Ishikawa (cell line): ENCODE measurements at regions not wholly inside any gene's neighbourhood (a gene's known extent, or its start where the extent isn't known, plus 50 kb on each side); places are given as distances from the start of the nearest gene placed in this dataset.

ENCODE experiments used
- CEBPB ChIP-seq: IDR thresholded peaks from 2 replicates; pipeline ENCODE4 v1.6.1; 2012
- CREB1 ChIP-seq: IDR thresholded peaks from 2 replicates; pipeline ENCODE4 v1.6.1; 2012; ENCODE audit warnings: low read depth
- EGR1 ChIP-seq: IDR thresholded peaks from 2 replicates; pipeline ENCODE4 v1.6.1; 2012
- EP300 ChIP-seq: IDR thresholded peaks from 2 replicates; pipeline ENCODE4 v1.6.1; 2012; ENCODE audit warnings: borderline replicate concordance
- FOXM1 ChIP-seq: IDR thresholded peaks from 2 replicates; pipeline ENCODE4 v1.6.1; 2012; ENCODE audit warnings: low read depth, borderline replicate concordance
- MAX ChIP-seq: IDR thresholded peaks from 2 replicates; pipeline ENCODE4 v1.6.1; 2012
- NFIC ChIP-seq: IDR thresholded peaks from 2 replicates; pipeline ENCODE4 v1.6.1; 2012
- RAD21 ChIP-seq: IDR thresholded peaks from 2 replicates; pipeline ENCODE4 v1.6.1; 2012; ENCODE audit warnings: low read depth
- TAF1 ChIP-seq: IDR thresholded peaks from 2 replicates; pipeline ENCODE4 v1.6.1; 2012; ENCODE audit warnings: low read depth, mild to moderate bottlenecking
- TCF12 ChIP-seq: IDR thresholded peaks from 2 replicates; pipeline ENCODE4 v1.6.1; 2012; ENCODE audit warnings: low read depth
- TEAD4 ChIP-seq: IDR thresholded peaks from 2 replicates; pipeline ENCODE4 v1.6.1; 2012
- YY1 ChIP-seq: IDR thresholded peaks from 2 replicates; pipeline ENCODE4 v1.6.1; 2012; ENCODE audit warnings: low read depth
- ZBTB7A ChIP-seq: IDR thresholded peaks from 2 replicates; pipeline ENCODE4 v1.6.1; 2012; ENCODE audit warnings: low read depth
- TF ChIP-seq, protein P1 (sequence below): IDR thresholded peaks from 2 replicates; pipeline ENCODE4 v1.6.1; 2012
- TF ChIP-seq, protein P2 (sequence below): IDR thresholded peaks from 2 replicates; pipeline ENCODE4 v1.6.1; 2012; ENCODE audit warnings: low read depth, mild to moderate bottlenecking

DNA sequence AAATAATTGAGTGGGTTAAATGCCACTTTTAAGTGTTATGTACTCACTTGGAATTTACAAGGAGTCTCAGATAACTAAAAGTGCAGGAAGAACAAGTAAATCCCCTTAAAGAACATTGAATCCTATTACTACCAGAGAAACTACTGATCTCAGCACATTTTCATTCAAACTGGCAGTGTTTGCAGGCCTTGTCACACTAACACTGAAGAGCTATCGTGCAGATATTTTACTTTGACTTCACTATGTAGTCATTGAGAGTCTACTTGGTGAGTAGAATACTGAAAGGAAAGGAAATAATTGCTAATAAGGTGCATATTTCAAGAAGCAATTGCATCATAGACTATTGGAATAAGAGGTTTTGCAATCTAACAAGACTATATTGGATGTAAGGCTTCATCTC lies 721.4 kb upstream of the CBLB start:
- TF ChIP-seq MAX = no peak

DNA sequence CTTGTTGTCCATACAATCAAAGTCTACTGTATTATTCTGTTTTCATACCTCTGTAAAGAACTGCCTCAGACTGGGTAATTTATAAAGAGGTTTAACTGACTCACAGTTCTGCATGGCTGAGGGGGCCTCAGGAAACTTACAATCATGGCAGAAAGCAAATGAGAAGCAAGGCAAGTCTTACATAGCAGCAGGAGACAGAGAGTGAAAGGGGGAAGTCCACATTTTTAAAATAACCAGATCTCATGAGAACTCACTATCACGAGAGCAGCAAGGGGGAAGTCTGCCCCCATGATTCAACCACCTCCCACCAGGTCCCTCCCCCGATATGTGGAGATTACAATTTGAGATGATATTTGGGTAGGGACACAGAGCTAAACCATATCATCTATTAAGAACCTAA lies 724.6 kb upstream of the CBLB start:
- TF ChIP-seq ZBTB7A (no peak), EGR1 (no peak), EP300 (no peak), RAD21 (no peak), YY1 (no peak), TCF12 (no peak), NFIC (no peak), MAX (no peak), CEBPB (no peak), CREB1 (no peak), FOXM1 (no peak), TAF1 (no peak), TEAD4 (no peak)
- TF ChIP-seq, protein P1, sequence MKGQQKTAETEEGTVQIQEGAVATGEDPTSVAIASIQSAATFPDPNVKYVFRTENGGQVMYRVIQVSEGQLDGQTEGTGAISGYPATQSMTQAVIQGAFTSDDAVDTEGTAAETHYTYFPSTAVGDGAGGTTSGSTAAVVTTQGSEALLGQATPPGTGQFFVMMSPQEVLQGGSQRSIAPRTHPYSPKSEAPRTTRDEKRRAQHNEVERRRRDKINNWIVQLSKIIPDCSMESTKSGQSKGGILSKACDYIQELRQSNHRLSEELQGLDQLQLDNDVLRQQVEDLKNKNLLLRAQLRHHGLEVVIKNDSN = no peak
- TF ChIP-seq, protein P2, sequence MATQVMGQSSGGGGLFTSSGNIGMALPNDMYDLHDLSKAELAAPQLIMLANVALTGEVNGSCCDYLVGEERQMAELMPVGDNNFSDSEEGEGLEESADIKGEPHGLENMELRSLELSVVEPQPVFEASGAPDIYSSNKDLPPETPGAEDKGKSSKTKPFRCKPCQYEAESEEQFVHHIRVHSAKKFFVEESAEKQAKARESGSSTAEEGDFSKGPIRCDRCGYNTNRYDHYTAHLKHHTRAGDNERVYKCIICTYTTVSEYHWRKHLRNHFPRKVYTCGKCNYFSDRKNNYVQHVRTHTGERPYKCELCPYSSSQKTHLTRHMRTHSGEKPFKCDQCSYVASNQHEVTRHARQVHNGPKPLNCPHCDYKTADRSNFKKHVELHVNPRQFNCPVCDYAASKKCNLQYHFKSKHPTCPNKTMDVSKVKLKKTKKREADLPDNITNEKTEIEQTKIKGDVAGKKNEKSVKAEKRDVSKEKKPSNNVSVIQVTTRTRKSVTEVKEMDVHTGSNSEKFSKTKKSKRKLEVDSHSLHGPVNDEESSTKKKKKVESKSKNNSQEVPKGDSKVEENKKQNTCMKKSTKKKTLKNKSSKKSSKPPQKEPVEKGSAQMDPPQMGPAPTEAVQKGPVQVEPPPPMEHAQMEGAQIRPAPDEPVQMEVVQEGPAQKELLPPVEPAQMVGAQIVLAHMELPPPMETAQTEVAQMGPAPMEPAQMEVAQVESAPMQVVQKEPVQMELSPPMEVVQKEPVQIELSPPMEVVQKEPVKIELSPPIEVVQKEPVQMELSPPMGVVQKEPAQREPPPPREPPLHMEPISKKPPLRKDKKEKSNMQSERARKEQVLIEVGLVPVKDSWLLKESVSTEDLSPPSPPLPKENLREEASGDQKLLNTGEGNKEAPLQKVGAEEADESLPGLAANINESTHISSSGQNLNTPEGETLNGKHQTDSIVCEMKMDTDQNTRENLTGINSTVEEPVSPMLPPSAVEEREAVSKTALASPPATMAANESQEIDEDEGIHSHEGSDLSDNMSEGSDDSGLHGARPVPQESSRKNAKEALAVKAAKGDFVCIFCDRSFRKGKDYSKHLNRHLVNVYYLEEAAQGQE = no peak

- TF ChIP-seq ZBTB7A = no peak
- TF ChIP-seq RAD21 = peak; percentile 96
Observed at GRCh38 chr3:106609666-106610301, 741.0 kb upstream of the CBLB start.

DNA sequence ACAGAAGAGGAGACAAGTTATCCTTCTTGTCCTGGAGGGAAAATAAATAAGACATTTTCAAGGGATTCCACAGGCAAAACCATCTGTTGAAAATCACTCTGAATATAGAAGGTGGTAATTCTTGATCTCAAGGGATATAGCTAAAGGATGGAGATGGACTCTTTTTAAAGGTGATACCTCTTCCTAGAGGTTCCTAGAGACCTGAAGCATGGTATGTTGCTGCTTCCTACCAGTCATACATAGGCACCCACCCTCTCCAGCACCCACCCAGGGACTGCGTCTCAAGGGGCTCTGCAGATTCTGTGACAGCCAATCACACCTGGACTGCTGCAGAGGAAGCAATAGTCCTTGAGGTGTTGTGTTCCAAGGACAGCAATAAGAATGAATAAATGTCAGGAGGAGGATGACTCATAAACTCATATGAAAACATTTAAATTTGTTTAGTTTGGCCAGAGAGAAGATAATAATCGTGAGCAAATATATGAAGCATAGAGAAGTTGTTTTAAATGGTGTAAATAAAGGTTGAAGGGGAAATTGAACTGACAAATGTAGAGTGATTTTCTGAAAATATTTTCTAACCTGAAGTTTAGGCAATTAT lies 741.6 kb upstream of the CBLB start:
- TF ChIP-seq EP300 = no peak
- TF ChIP-seq TAF1 = no peak
- TF ChIP-seq, protein P1 = no peak
- TF ChIP-seq ZBTB7A = no peak
- TF ChIP-seq TEAD4 = no peak
- TF ChIP-seq YY1 = no peak
- TF ChIP-seq CREB1 = no peak
- TF ChIP-seq MAX = no peak
- TF ChIP-seq, protein P2 = no peak
- TF ChIP-seq FOXM1 = no peak
- no peak for TF ChIP-seq EGR1

DNA sequence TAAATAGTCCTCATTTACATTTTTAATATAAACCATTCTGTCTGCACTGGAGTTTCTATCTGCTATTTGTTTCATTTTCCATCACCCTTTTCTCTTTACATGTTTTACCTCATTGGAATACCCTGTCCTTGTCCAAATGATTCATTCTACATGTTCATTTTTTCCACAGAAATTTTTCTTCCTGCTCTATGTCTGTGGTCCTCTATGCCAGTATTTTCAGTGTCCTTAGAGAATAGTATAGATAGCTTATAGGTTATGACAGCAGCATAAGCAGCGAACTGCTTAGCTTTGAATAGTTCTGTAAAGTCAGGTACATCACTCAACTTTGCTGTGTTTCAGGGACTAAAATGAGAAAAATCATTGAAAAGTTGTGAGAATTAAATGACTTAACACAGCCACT lies 742.3 kb upstream of the CBLB start:
- TF ChIP-seq NFIC = no peak
- no peak for TF ChIP-seq TEAD4
- TF ChIP-seq CEBPB = no peak
- no peak for TF ChIP-seq ZBTB7A
- TF ChIP-seq EGR1 = no peak
- no peak for TF ChIP-seq TAF1
- TF ChIP-seq, protein P1 = no peak
- TF ChIP-seq TCF12 = no peak

DNA sequence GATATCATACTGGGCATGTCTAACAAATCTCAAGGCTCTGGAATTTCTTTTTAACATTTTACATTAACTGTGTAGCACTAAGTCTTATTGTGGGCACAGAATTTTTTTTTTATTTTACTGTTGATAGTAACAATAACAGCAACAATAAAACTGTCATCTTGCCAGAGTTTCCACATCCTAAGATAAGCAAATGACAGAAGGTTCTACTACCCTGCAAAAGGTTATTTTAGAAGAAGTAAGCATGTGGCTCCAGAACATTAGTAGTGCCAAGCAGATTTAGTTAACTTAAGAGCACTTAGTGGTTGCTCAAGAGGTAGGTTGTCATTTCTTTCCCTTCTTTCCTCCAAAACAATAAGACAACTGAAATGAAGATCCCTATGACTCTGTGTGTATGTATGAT lies 743.0 kb upstream of the CBLB start:
- TF ChIP-seq ZBTB7A (no peak), CREB1 (no peak), NFIC (no peak), YY1 (no peak), CEBPB (no peak), TCF12 (no peak), EP300 (no peak), MAX (no peak), TEAD4 (no peak), EGR1 (no peak), RAD21 (no peak)
- TF ChIP-seq, protein P1 = no peak
- TF ChIP-seq, protein P2 = no peak
